CD8-positive, alpha-beta memory T cell (primary cell): ENCODE measurements at regions not wholly inside any gene's neighbourhood (a gene's known extent, or its start where the extent isn't known, plus 50 kb on each side); places are given as distances from the start of the nearest gene placed in this dataset.

ENCODE experiments used
- CTCF ChIA-PET: fragments of 350-600 bp; sonication (Branson Sonifier 250); formaldehyde crosslinking; loops from one replicate; lab custom pipeline; 2021; ENCODE audit warnings: antibody characterized with exemption; lab: Charles Lee
- POLR2A ChIA-PET: fragments of 350-600 bp; sonication (Branson Sonifier 250); formaldehyde crosslinking; loops from one replicate; lab custom pipeline; 2021; ENCODE audit warnings: antibody characterized with exemption; lab: Charles Lee
- DNase-seq, 5 donors: peaks; one replicate each; pipeline versions ENCODE4 v3.0.0 to v3.0.0-alpha.2; 2020 to 2022; ENCODE audit warnings: mixed read lengths in 1 of 5
- H3K27ac ChIP-seq: one replicate; pipeline ENCODE4 v1.7.0; 2013; ENCODE audit warnings: low read depth, mild to moderate bottlenecking, low read length, moderate library complexity
- H3K27me3 ChIP-seq: 2 replicates; pipeline ENCODE4 v1.7.0; 2013; ENCODE audit warnings: low read length, mild to moderate bottlenecking; ENCODE audit not compliant: insufficient read depth, poor library complexity, severe bottlenecking
- H3K36me3 ChIP-seq: 2 replicates; pipeline ENCODE4 v1.7.0; 2013; ENCODE audit warnings: mild to moderate bottlenecking, low read length, moderate library complexity; ENCODE audit not compliant: insufficient read depth
- H3K4me1 ChIP-seq: 2 replicates; pipeline ENCODE4 v1.7.0; 2013; ENCODE audit warnings: mild to moderate bottlenecking, low read length, moderate library complexity; ENCODE audit not compliant: insufficient read depth
- H3K4me3 ChIP-seq: 2 replicates; pipeline ENCODE4 v1.7.0; 2013; ENCODE audit warnings: mild to moderate bottlenecking, low read length
- H3K9me3 ChIP-seq: 2 replicates; pipeline ENCODE4 v1.7.0; 2013; ENCODE audit warnings: mild to moderate bottlenecking, low read length
- H3K27ac Mint-ChIP-seq, 8 donors: one replicate each; pipeline ENCODE4 v1.8.0; 2020 to 2021; ENCODE audit warnings: mixed read lengths in 8 of 8, mild to moderate bottlenecking in 6 of 8, inconsistent platforms in 3 of 8, moderate library complexity in 3 of 8
- H3K27me3 Mint-ChIP-seq, 2 donors: one replicate each; pipeline ENCODE4 v1.8.0; 2020 to 2021; ENCODE audit warnings: mixed read lengths in 2 of 2, mild to moderate bottlenecking in 1 of 2, moderate library complexity in 1 of 2
- H3K36me3 Mint-ChIP-seq, 3 donors: one replicate each; pipeline ENCODE4 v1.8.0; 2020 to 2021; ENCODE audit warnings: mixed read lengths in 3 of 3, inconsistent platforms in 1 of 3, mild to moderate bottlenecking in 1 of 3
- H3K4me1 Mint-ChIP-seq, 3 donors: one replicate each; pipeline ENCODE4 v1.8.0; 2020 to 2021; ENCODE audit warnings: mixed read lengths in 3 of 3, inconsistent platforms in 1 of 3, mild to moderate bottlenecking in 1 of 3
- H3K4me3 Mint-ChIP-seq, 7 donors: one replicate each; pipeline ENCODE4 v1.8.0; 2020 to 2021; ENCODE audit warnings: mixed read lengths in 7 of 7, mild to moderate bottlenecking in 6 of 7, moderate library complexity in 4 of 7, inconsistent platforms in 2 of 7
- H3K9me3 Mint-ChIP-seq, 5 donors: one replicate each; pipeline ENCODE4 v1.8.0; 2020 to 2022; ENCODE audit warnings: mixed read lengths in 5 of 5, mild to moderate bottlenecking in 3 of 5, moderate library complexity in 2 of 5, inconsistent platforms in 1 of 5

GRCh38 chr2:14563324-14563723 lies 69.2 kb upstream of the LRATD1 start:
- Histone ChIP-seq H3K27me3 (no peaks in the 10 kb centered on the region), H3K9me3 (no peaks in the 10 kb centered on the region), H3K4me1 (no peaks in the 10 kb centered on the region), H3K4me3 (no peak overlapping the region), H3K36me3 (no peaks in the 10 kb centered on the region), H3K27ac (no peak overlapping the region)
- Mint-ChIP-seq H3K36me3 (peaks cover 0 to 2% (median 0%) of the 10 kb centered on the region in 3 donors), H3K4me1 (no peaks in the 10 kb centered on the region), H3K27me3 (no peaks in the 10 kb centered on the region), H3K4me3 (no peak overlapping the region), H3K27ac (no peak overlapping the region), H3K9me3 (peaks cover 0 to 5% (median 0%) of the 10 kb centered on the region in 5 donors)
- ChIA-PET CTCF (no interaction called here), POLR2A (no interaction called here)
- DNase-seq = no peak

- Histone ChIP-seq H3K4me1 (no peaks in the 10 kb centered on the region), H3K27ac (no peak overlapping the region), H3K9me3 (no peaks in the 10 kb centered on the region), H3K4me3 (no peak overlapping the region), H3K27me3 (no peaks in the 10 kb centered on the region), H3K36me3 (no peaks in the 10 kb centered on the region)
- no peak for DNase-seq
- H3K4me3 Mint-ChIP-seq = no peak overlapping the region
- no peaks in the 10 kb centered on the region for H3K27me3 Mint-ChIP-seq
- no peaks in the 10 kb centered on the region for H3K4me1 Mint-ChIP-seq
- CTCF ChIA-PET = no interaction called here
- H3K27ac Mint-ChIP-seq = no peak overlapping the region
- POLR2A ChIA-PET = no interaction called here
- H3K9me3 Mint-ChIP-seq = peaks cover 0 to 3% (median 0%) of the 10 kb centered on the region in 5 donors
- peaks cover 0 to 2% (median 0%) of the 10 kb centered on the region in 3 donors for H3K36me3 Mint-ChIP-seq
Measured at GRCh38 chr2:14565666-14566065, 66.9 kb upstream of the LRATD1 start.

- no peaks in the 10 kb centered on the region for H3K36me3 ChIP-seq
- Mint-ChIP-seq H3K4me1 (no peaks in the 10 kb centered on the region), H3K27ac (no peak overlapping the region), H3K36me3 (peaks cover 0 to 2% (median 0%) of the 10 kb centered on the region in 3 donors), H3K4me3 (no peak overlapping the region), H3K9me3 (peaks cover 0 to 3% (median 0%) of the 10 kb centered on the region in 5 donors), H3K27me3 (no peaks in the 10 kb centered on the region)
- H3K9me3 ChIP-seq = no peaks in the 10 kb centered on the region
- CTCF ChIA-PET = no interaction called here
- POLR2A ChIA-PET = no interaction called here
- no peak for DNase-seq
- H3K27ac ChIP-seq = no peak overlapping the region
- H3K27me3 ChIP-seq = no peaks in the 10 kb centered on the region
- H3K4me1 ChIP-seq = no peaks in the 10 kb centered on the region
- H3K4me3 ChIP-seq = no peak overlapping the region
Measured at GRCh38 chr2:14567561-14567960, 65.0 kb upstream of the LRATD1 start.

GRCh38 chr2:14569294-14569693 lies 63.2 kb upstream of the LRATD1 start:
- Mint-ChIP-seq H3K9me3 (peaks cover 0 to 3% (median 0%) of the 10 kb centered on the region in 5 donors), H3K4me3 (no peak overlapping the region), H3K4me1 (no peaks in the 10 kb centered on the region), H3K36me3 (peaks cover 0 to 2% (median 0%) of the 10 kb centered on the region in 3 donors), H3K27ac (no peak overlapping the region), H3K27me3 (no peaks in the 10 kb centered on the region)
- CTCF ChIA-PET = no interaction called here
- Histone ChIP-seq H3K27me3 (no peaks in the 10 kb centered on the region), H3K4me3 (no peak overlapping the region), H3K4me1 (no peaks in the 10 kb centered on the region), H3K9me3 (no peaks in the 10 kb centered on the region), H3K27ac (no peak overlapping the region), H3K36me3 (no peaks in the 10 kb centered on the region)
- POLR2A ChIA-PET = no interaction called here
- no peak for DNase-seq

GRCh38 chr2:14572633-14573032 lies 59.9 kb upstream of the LRATD1 start:
- Mint-ChIP-seq H3K4me3 (no peak overlapping the region), H3K9me3 (peaks cover 0 to 6% (median 0%) of the 10 kb centered on the region in 5 donors), H3K36me3 (no peaks in the 10 kb centered on the region), H3K27ac (no peak overlapping the region), H3K27me3 (no peaks in the 10 kb centered on the region), H3K4me1 (no peaks in the 10 kb centered on the region)
- ChIA-PET CTCF (no interaction called here), POLR2A (no interaction called here)
- H3K4me3 ChIP-seq = no peak overlapping the region
- H3K9me3 ChIP-seq = no peaks in the 10 kb centered on the region
- no peak overlapping the region for H3K27ac ChIP-seq
- no peaks in the 10 kb centered on the region for H3K4me1 ChIP-seq
- H3K36me3 ChIP-seq = no peaks in the 10 kb centered on the region
- no peaks in the 10 kb centered on the region for H3K27me3 ChIP-seq
- no peak for DNase-seq

- H3K4me3 Mint-ChIP-seq = no peak overlapping the region
- ChIA-PET CTCF (no interaction called here), POLR2A (no interaction called here)
- H3K36me3 ChIP-seq = no peaks in the 10 kb centered on the region
- no peaks in the 10 kb centered on the region for H3K27me3 ChIP-seq
- H3K9me3 Mint-ChIP-seq = peaks cover 0 to 3% (median 0%) of the 10 kb centered on the region in 5 donors
- DNase-seq = no peak
- no peaks in the 10 kb centered on the region for H3K4me1 ChIP-seq
- no peak overlapping the region for H3K27ac Mint-ChIP-seq
- H3K4me3 ChIP-seq = no peak overlapping the region
- H3K9me3 ChIP-seq = no peaks in the 10 kb centered on the region
- H3K27ac ChIP-seq = no peak overlapping the region
- H3K27me3 Mint-ChIP-seq = no peaks in the 10 kb centered on the region
- H3K4me1 Mint-ChIP-seq = no peaks in the 10 kb centered on the region
- no peaks in the 10 kb centered on the region for H3K36me3 Mint-ChIP-seq
Measured at GRCh38 chr2:14577843-14578242, 54.7 kb upstream of the LRATD1 start.
